GM18502 (cell line): ENCODE measurements at regions not wholly inside any gene's neighbourhood (a gene's known extent, or its start where the extent isn't known, plus 50 kb on each side); places are given as distances from the start of the nearest gene placed in this dataset.

Experiments
- ATAC-seq: cut with Tn5 transposase; IDR thresholded peaks from one replicate; pipeline ENCODE4 v1.9.1; 2021; ENCODE audit warnings: mild to moderate bottlenecking; ENCODE audit not compliant: unreplicated experiment, poor library complexity

- no peak for ATAC-seq
These were observed 187.8 kb upstream of the LRFN5 start for GRCh38 chr14:41418851-41419250.

- ATAC-seq: no peak
These were observed 196.9 kb upstream of the LRFN5 start for GRCh38 chr14:41409806-41410205.

GRCh38 chr14:41404126-41404525 lies 202.6 kb upstream of the LRFN5 start:
- no peak for ATAC-seq

GRCh38 chr14:41403360-41403759 lies 203.3 kb upstream of the LRFN5 start:
- no peak for ATAC-seq

GRCh38 chr14:41397926-41398325 lies 208.8 kb upstream of the LRFN5 start:
- no peak for ATAC-seq

GRCh38 chr14:41393512-41393911 lies 213.2 kb upstream of the LRFN5 start:
- ATAC-seq: no peak

GRCh38 chr14:41392226-41392625 lies 214.4 kb upstream of the LRFN5 start:
- no peak for ATAC-seq

GRCh38 chr14:41389355-41389754 lies 217.3 kb upstream of the LRFN5 start:
- no peak for ATAC-seq

- ATAC-seq: no peak
These were observed 220.9 kb upstream of the LRFN5 start for GRCh38 chr14:41385797-41386196.

- ATAC-seq: no peak
These were observed 226.7 kb upstream of the LRFN5 start for GRCh38 chr14:41380017-41380416.

GRCh38 chr14:41378526-41378925 lies 228.2 kb upstream of the LRFN5 start:
- ATAC-seq: no peak

- ATAC-seq: no peak
These were observed 228.7 kb upstream of the LRFN5 start for GRCh38 chr14:41377932-41378331.

GRCh38 chr14:41374092-41374491 lies 232.6 kb upstream of the LRFN5 start:
- ATAC-seq: no peak

GRCh38 chr14:41362139-41362538 lies 244.5 kb upstream of the LRFN5 start:
- no peak for ATAC-seq

GRCh38 chr14:41360126-41360525 lies 246.6 kb upstream of the LRFN5 start:
- ATAC-seq: no peak

- ATAC-seq: no peak
These were observed 250.8 kb upstream of the LRFN5 start for GRCh38 chr14:41355866-41356265.

- ATAC-seq: no peak
These were observed 256.2 kb upstream of the LRFN5 start for GRCh38 chr14:41350476-41350875.

- no peak for ATAC-seq
These were observed 257.3 kb upstream of the LRFN5 start for GRCh38 chr14:41349289-41349910.

GRCh38 chr14:41343857-41344256 lies 262.8 kb upstream of the LRFN5 start:
- ATAC-seq: no peak

- ATAC-seq: no peak
These were observed 293.5 kb upstream of the LRFN5 start for GRCh38 chr14:41313196-41313595.

- ATAC-seq: no peak
These were observed 303.2 kb upstream of the LRFN5 start for GRCh38 chr14:41303506-41303905.

- no peak for ATAC-seq
These were observed 303.9 kb upstream of the LRFN5 start for GRCh38 chr14:41302776-41303175.

- ATAC-seq: no peak
These were observed 306.8 kb upstream of the LRFN5 start for GRCh38 chr14:41299924-41300323.
